Trophoblast cell (in vitro differentiated cells and primary cell): ENCODE measurements at regions not wholly inside any gene's neighbourhood (a gene's known extent, or its start where the extent isn't known, plus 50 kb on each side); places are given as distances from the start of the nearest gene placed in this dataset.

ENCODE experiments used
- DNase-seq, 2 donors: peaks; one replicate each; pipeline ENCODE4 v3.0.0-alpha.2; 2016
- H2AFZ ChIP-seq: 2 replicates; pipeline ENCODE4 v1.6.1; 2013; ENCODE audit warnings: low read length, moderate library complexity, mild to moderate bottlenecking; ENCODE audit not compliant: insufficient read depth, poor library complexity
- H2AK5ac ChIP-seq: 2 replicates; pipeline ENCODE4 v1.6.1; 2013; ENCODE audit warnings: mild to moderate bottlenecking, low read length
- H2BK120ac ChIP-seq: 2 replicates; pipeline ENCODE4 v1.6.1; 2013; ENCODE audit warnings: low read length, mild to moderate bottlenecking, moderate library complexity; ENCODE audit not compliant: insufficient read depth, poor library complexity
- H2BK12ac ChIP-seq: 2 replicates; pipeline ENCODE4 v1.6.1; 2013; ENCODE audit warnings: mild to moderate bottlenecking, low read length, moderate library complexity
- H2BK5ac ChIP-seq: 2 replicates; pipeline ENCODE4 v1.6.1; 2013; ENCODE audit warnings: low read length, low read depth, moderate library complexity, mild to moderate bottlenecking; ENCODE audit not compliant: poor library complexity
- H3K14ac ChIP-seq: 2 replicates; pipeline ENCODE4 v1.6.1; 2013; ENCODE audit warnings: mild to moderate bottlenecking, low read length
- H3K18ac ChIP-seq: 2 replicates; pipeline ENCODE4 v1.6.1; 2013; ENCODE audit warnings: mild to moderate bottlenecking, low read length
- H3K23ac ChIP-seq: 2 replicates; pipeline ENCODE4 v1.6.1; 2013; ENCODE audit warnings: low read length
- H3K27ac ChIP-seq: 2 replicates; pipeline ENCODE4 v1.5.1; 2013; ENCODE audit warnings: low read depth, mild to moderate bottlenecking, inconsistent platforms, low read length, moderate library complexity
- H3K27me3 ChIP-seq: 2 replicates; pipeline ENCODE4 v1.6.1; 2013; ENCODE audit warnings: inconsistent platforms, mild to moderate bottlenecking, low read length, moderate library complexity; ENCODE audit not compliant: insufficient read depth
- H3K36me3 ChIP-seq, 2 experiments: 1 replicate in 1 of 2; 2 replicates in 1 of 2; pipeline ENCODE4 v1.6.1; 2013; ENCODE audit warnings: low read length in 2 of 2, mild to moderate bottlenecking in 2 of 2, moderate library complexity in 1 of 2; ENCODE audit not compliant: insufficient read depth in 2 of 2, control insufficient read depth in 1 of 2
- H3K4ac ChIP-seq: 2 replicates; pipeline ENCODE4 v1.6.1; 2013; ENCODE audit warnings: low read depth, mild to moderate bottlenecking, low read length, moderate library complexity
- H3K4me1 ChIP-seq, 2 experiments: 1 replicate in 1 of 2; 2 replicates in 1 of 2; pipeline ENCODE4 v1.6.1; 2013; ENCODE audit warnings: low read length in 2 of 2, mild to moderate bottlenecking in 2 of 2, moderate library complexity in 1 of 2; ENCODE audit not compliant: insufficient read depth in 2 of 2, control insufficient read depth in 1 of 2
- H3K4me2 ChIP-seq: 2 replicates; pipeline ENCODE4 v1.6.1; 2013; ENCODE audit warnings: inconsistent platforms, mild to moderate bottlenecking, low read length, moderate library complexity
- H3K4me3 ChIP-seq: 2 replicates; pipeline ENCODE4 v1.5.1; 2013; ENCODE audit warnings: mild to moderate bottlenecking, low read depth, low read length, inconsistent platforms
- H3K79me1 ChIP-seq: one replicate; pipeline ENCODE4 v1.6.1; 2013; ENCODE audit warnings: low read length
- H3K79me2 ChIP-seq: 2 replicates; pipeline ENCODE4 v1.6.1; 2013; ENCODE audit warnings: low read length, mild to moderate bottlenecking; ENCODE audit not compliant: control insufficient read depth, insufficient read depth, poor library complexity
- H3K9ac ChIP-seq: 2 replicates; pipeline ENCODE4 v1.6.1; 2013; ENCODE audit warnings: mild to moderate bottlenecking, low read length
- H3K9me3 ChIP-seq: 2 replicates; pipeline ENCODE4 v1.6.1; 2013; ENCODE audit warnings: low read depth, mild to moderate bottlenecking, control low read depth, inconsistent platforms, low read length; ENCODE audit not compliant: insufficient read depth
- H4K12ac ChIP-seq: 2 replicates; pipeline ENCODE4 v1.6.1; 2013; ENCODE audit warnings: low read depth, mild to moderate bottlenecking, low read length, moderate library complexity
- H4K8ac ChIP-seq: 2 replicates; pipeline ENCODE4 v1.6.1; 2013; ENCODE audit warnings: low read depth, mild to moderate bottlenecking, low read length, moderate library complexity
- H4K91ac ChIP-seq: one replicate; pipeline ENCODE4 v1.6.1; 2013; ENCODE audit warnings: low read depth, mild to moderate bottlenecking, low read length, moderate library complexity
- WGBS: extraction: QIAGEN DNeasy Blood & Tissue Kit; methylation state at CpG from one replicate; pipeline ENCODE4 v1.1.7; 2013; ENCODE audit warnings: missing lambda C conversion rate; ENCODE audit not compliant: insufficient read length, insufficient coverage; ENCODE audit errors: extremely low coverage; 5-methylcytosine and 5-hydroxymethylcytosine counted together

DNA sequence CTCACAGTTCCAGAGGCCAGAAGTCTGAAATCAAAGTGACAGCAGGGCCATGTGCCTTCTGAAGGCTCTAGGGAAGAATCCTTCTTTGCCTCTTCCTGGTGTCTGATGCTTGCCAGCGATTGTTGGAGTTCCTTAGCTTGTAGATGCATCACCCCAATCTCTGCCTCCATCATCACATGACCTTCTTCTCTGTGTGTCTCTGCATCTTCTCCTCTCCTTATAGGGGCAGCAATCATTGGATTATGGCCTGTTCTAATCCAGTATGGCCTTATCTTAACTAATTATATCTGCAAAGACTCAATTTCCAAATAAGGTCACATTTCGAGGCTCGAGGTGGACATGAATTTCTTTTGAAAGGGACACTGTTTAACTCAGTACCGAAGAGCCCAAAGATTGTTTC is 71.7 kb upstream of the RAI2 start:
- no peaks in the 10 kb centered on the region for H3K79me1 ChIP-seq
- H3K36me3 ChIP-seq = no peaks in the 10 kb centered on the region
- no peaks in the 10 kb centered on the region for H3K4me1 ChIP-seq
- H2AK5ac ChIP-seq = no peak overlapping the region
- no peak overlapping the region for H2BK12ac ChIP-seq
- no peak overlapping the region for H2BK5ac ChIP-seq
- H3K9me3 ChIP-seq = no peaks in the 10 kb centered on the region
- H3K14ac ChIP-seq = no peak overlapping the region
- H2BK120ac ChIP-seq = no peak overlapping the region
- H4K8ac ChIP-seq = no peak overlapping the region
- H4K91ac ChIP-seq = no peak overlapping the region
- H4K12ac ChIP-seq = no peak overlapping the region
- H3K9ac ChIP-seq = no peak overlapping the region
- H2AFZ ChIP-seq = no peak overlapping the region
- no peak overlapping the region for H3K4me3 ChIP-seq
- no peak overlapping the region for H3K4ac ChIP-seq
- no peak overlapping the region for H3K18ac ChIP-seq
- no CpG with 5 or more reads among the region's 4 CpGs for WGBS
- DNase-seq = no peak
- H3K23ac ChIP-seq = no peak overlapping the region
- no peaks in the 10 kb centered on the region for H3K27me3 ChIP-seq
- no peak overlapping the region for H3K4me2 ChIP-seq
- no peaks in the 10 kb centered on the region for H3K79me2 ChIP-seq
- H3K27ac ChIP-seq = no peak overlapping the region

DNA sequence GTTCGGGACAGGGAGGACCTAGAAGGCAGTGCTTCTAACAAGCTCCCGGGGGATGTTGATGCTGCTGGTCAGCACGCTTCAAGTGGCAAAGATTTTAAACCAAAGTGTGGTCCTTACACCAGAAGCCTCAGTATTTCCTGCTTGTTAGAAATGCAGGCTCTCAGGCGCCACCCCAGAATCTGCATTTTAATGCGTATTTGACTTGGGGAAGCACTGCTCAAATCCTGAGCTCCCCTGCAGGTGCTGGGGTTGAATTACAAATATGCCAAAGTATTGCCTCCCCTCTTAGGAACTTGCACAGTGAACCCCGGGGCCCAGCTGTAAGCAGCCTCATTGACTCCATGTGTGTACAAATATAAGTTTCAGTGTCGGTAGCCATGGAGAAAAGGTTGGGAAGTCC is 70.8 kb upstream of the RAI2 start:
- no peaks in the 10 kb centered on the region for H3K79me1 ChIP-seq
- no peaks in the 10 kb centered on the region for H3K27me3 ChIP-seq
- no peak overlapping the region for H2BK12ac ChIP-seq
- no peak overlapping the region for H3K18ac ChIP-seq
- WGBS = no CpG with 5 or more reads among the region's 7 CpGs
- no peaks in the 10 kb centered on the region for H3K79me2 ChIP-seq
- no peaks in the 10 kb centered on the region for H3K36me3 ChIP-seq
- no peak overlapping the region for H3K27ac ChIP-seq
- DNase-seq = no peak
- no peak overlapping the region for H4K91ac ChIP-seq
- H2BK5ac ChIP-seq = no peak overlapping the region
- no peak overlapping the region for H3K4me2 ChIP-seq
- no peaks in the 10 kb centered on the region for H3K9me3 ChIP-seq
- H3K23ac ChIP-seq = no peak overlapping the region
- H4K8ac ChIP-seq = no peak overlapping the region
- H3K14ac ChIP-seq = no peak overlapping the region
- no peak overlapping the region for H3K4ac ChIP-seq
- H3K4me1 ChIP-seq = no peaks in the 10 kb centered on the region
- H3K4me3 ChIP-seq = no peak overlapping the region
- H2AK5ac ChIP-seq = no peak overlapping the region
- no peak overlapping the region for H2AFZ ChIP-seq
- no peak overlapping the region for H3K9ac ChIP-seq
- H4K12ac ChIP-seq = no peak overlapping the region
- no peak overlapping the region for H2BK120ac ChIP-seq

DNA sequence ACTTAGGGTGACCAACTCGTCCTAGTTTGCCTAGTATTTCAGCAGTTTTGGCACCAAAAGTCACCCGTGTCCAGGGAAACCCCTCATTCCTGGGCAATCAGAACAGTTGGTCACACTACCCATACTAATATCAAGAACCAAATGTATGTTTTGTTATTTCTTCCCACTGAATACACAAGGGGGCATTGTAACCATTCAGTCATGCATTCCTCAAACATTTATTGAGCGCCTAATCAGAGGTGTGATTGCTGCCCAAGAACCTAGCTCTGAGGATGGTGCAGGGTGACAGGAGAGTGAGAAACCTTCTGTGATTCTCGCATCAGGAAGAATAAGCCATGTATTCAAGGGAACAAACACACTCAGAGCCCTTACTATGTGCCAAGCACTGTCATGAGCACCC is 69.8 kb upstream of the RAI2 start:
- Histone ChIP-seq H3K36me3 (no peaks in the 10 kb centered on the region), H4K12ac (no peak overlapping the region), H3K4me1 (no peaks in the 10 kb centered on the region), H3K79me1 (no peaks in the 10 kb centered on the region), H3K14ac (no peak overlapping the region), H3K9ac (no peak overlapping the region), H3K4ac (no peak overlapping the region), H3K4me3 (no peak overlapping the region), H3K18ac (no peak overlapping the region), H3K27ac (no peak overlapping the region), H2BK12ac (no peak overlapping the region), H2BK5ac (no peak overlapping the region), H3K4me2 (no peak overlapping the region), H4K8ac (no peak overlapping the region), H4K91ac (no peak overlapping the region), H3K9me3 (no peaks in the 10 kb centered on the region), H3K27me3 (no peaks in the 10 kb centered on the region), H2AK5ac (no peak overlapping the region), H2BK120ac (no peak overlapping the region), H3K23ac (no peak overlapping the region), H2AFZ (no peak overlapping the region), H3K79me2 (no peaks in the 10 kb centered on the region)
- DNase-seq = no peak
- no CpG with 5 or more reads among the region's 4 CpGs for WGBS

DNA sequence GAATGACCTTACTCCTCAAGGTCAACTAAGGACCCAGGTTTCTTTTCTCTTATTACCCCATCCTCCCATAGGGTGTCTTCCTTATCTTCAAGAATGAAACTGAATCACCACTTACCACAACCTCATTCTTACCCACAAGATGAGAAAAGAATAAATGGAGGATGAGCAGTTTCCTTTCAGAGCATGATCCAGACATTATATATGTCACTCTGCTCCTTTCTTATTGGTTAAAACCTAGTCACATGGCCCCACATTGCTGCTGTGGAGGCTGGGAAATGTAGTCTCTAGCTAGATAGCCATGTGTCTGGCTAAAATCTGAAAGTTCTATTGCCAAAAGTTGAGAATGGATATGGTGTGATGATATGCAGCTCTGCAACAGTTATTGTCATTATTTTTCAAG is 62.4 kb upstream of the RAI2 start:
- Histone ChIP-seq H3K4me3 (no peak overlapping the region), H3K4me1 (no peaks in the 10 kb centered on the region), H3K14ac (no peak overlapping the region), H2AFZ (no peak overlapping the region), H3K27me3 (no peaks in the 10 kb centered on the region), H2AK5ac (no peak overlapping the region), H2BK5ac (no peak overlapping the region), H3K36me3 (no peaks in the 10 kb centered on the region), H3K79me2 (no peaks in the 10 kb centered on the region), H2BK120ac (no peak overlapping the region), H3K9ac (no peak overlapping the region), H3K9me3 (no peaks in the 10 kb centered on the region), H3K4me2 (no peak overlapping the region), H3K4ac (no peak overlapping the region), H3K18ac (no peak overlapping the region), H4K12ac (no peak overlapping the region), H3K27ac (no peak overlapping the region), H4K91ac (no peak overlapping the region), H2BK12ac (no peak overlapping the region), H3K79me1 (no peaks in the 10 kb centered on the region), H3K23ac (no peak overlapping the region), H4K8ac (no peak overlapping the region)
- no peak for DNase-seq

DNA sequence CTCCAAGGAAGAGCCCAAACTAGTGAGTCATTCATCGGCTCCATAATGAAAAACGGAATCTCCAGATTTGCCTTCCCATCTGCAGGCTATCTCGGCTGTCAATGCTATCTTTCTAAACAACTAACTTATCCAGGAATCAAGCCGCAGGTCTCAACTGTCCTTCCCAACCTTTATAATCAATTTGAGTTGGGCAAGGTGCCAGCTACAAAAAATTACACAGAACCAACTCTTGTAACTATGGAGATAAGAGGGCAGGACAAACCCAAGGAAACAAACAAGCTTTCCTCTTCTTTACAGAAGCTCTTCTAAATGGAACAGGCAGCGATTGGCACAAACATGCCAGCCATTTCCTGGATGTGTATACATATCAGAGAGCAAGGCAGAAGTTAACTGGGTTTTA is 61.2 kb upstream of the RAI2 start:
- H3K9ac ChIP-seq = no peak overlapping the region
- no peak overlapping the region for H3K23ac ChIP-seq
- H3K4ac ChIP-seq = no peak overlapping the region
- H3K79me2 ChIP-seq = no peaks in the 10 kb centered on the region
- no peak overlapping the region for H3K4me2 ChIP-seq
- H4K12ac ChIP-seq = no peak overlapping the region
- H4K91ac ChIP-seq = no peak overlapping the region
- H2BK120ac ChIP-seq = no peak overlapping the region
- no peak for DNase-seq
- no peaks in the 10 kb centered on the region for H3K36me3 ChIP-seq
- no peaks in the 10 kb centered on the region for H3K9me3 ChIP-seq
- no peak overlapping the region for H4K8ac ChIP-seq
- no peak overlapping the region for H3K4me3 ChIP-seq
- no peaks in the 10 kb centered on the region for H3K27me3 ChIP-seq
- H2BK5ac ChIP-seq = no peak overlapping the region
- no peak overlapping the region for H2AK5ac ChIP-seq
- no peak overlapping the region for H3K27ac ChIP-seq
- no CpG with 5 or more reads among the region's 5 CpGs for WGBS
- H3K18ac ChIP-seq = no peak overlapping the region
- H3K79me1 ChIP-seq = no peaks in the 10 kb centered on the region
- H3K14ac ChIP-seq = no peak overlapping the region
- H2BK12ac ChIP-seq = no peak overlapping the region
- H3K4me1 ChIP-seq = no peaks in the 10 kb centered on the region
- H2AFZ ChIP-seq = no peak overlapping the region
